CD4-positive, alpha-beta T cell (primary cell): ENCODE measurements at regions not wholly inside any gene's neighbourhood (a gene's known extent, or its start where the extent isn't known, plus 50 kb on each side); places are given as distances from the start of the nearest gene placed in this dataset.

Experiments
- ATAC-seq: fragments of 200-7000 bp; cut with Tn5 transposase; one replicate; pipeline ENCODE4 v1.10.0; 2022; ENCODE audit warnings: mild to moderate bottlenecking; ENCODE audit not compliant: poor library complexity
- CTCF ChIA-PET: fragments of 350-600 bp; sonication (Branson Sonifier 250); formaldehyde crosslinking; loops from one replicate; lab custom pipeline; 2021; ENCODE audit warnings: antibody characterized with exemption, inconsistent platforms; lab: Charles Lee
- POLR2A ChIA-PET: fragments of 350-600 bp; sonication (Branson Sonifier 250); formaldehyde crosslinking; loops from one replicate; lab custom pipeline; 2021; ENCODE audit warnings: antibody characterized with exemption, inconsistent platforms; lab: Charles Lee
- DNase-seq, 14 experiments: peaks; one replicate each; pipeline ENCODE4 v3.0.0-alpha.2; 2013 to 2020; ENCODE audit warnings: mixed read lengths in 2 of 14
- H3K27ac ChIP-seq, 2 donors: one replicate each; pipeline versions ENCODE4 v1.5.1 to v1.7.0; 2013; ENCODE audit warnings: low read length in 2 of 2, low read depth in 1 of 2, mild to moderate bottlenecking in 1 of 2
- H3K27me3 ChIP-seq, 2 experiments: 1 replicate in 1 of 2; 2 replicates in 1 of 2; pipeline versions ENCODE4 v1.6.1 to v1.7.0; 2013; ENCODE audit warnings: low read length in 2 of 2, control low read depth in 1 of 2, mild to moderate bottlenecking in 1 of 2, moderate library complexity in 1 of 2; ENCODE audit not compliant: insufficient read depth in 2 of 2, control insufficient read depth in 1 of 2
- H3K36me3 ChIP-seq: one replicate; pipeline ENCODE4 v1.6.1; 2013; ENCODE audit warnings: low read length, control low read depth; ENCODE audit not compliant: insufficient read depth
- H3K4me1 ChIP-seq: one replicate; pipeline ENCODE4 v1.6.1; 2013; ENCODE audit warnings: low read length, control low read depth; ENCODE audit not compliant: insufficient read depth
- H3K4me3 ChIP-seq: one replicate; pipeline ENCODE4 v1.5.1; 2013; ENCODE audit warnings: mild to moderate bottlenecking, low read length, moderate library complexity
- H3K9me3 ChIP-seq, 2 experiments: 1 replicate in 1 of 2; 2 replicates in 1 of 2; pipeline versions ENCODE4 v1.6.1 to v1.7.0; 2013; ENCODE audit warnings: low read length in 2 of 2, mild to moderate bottlenecking in 2 of 2, control low read depth in 1 of 2, moderate library complexity in 1 of 2; ENCODE audit not compliant: control insufficient read depth in 1 of 2, insufficient read depth in 1 of 2
- H3K27ac Mint-ChIP-seq: one replicate; pipeline ENCODE4 v1.8.0; 2020; ENCODE audit warnings: mixed read lengths
- H3K27me3 Mint-ChIP-seq: one replicate; pipeline ENCODE4 v1.8.0; 2021; ENCODE audit warnings: mixed read lengths
- H3K36me3 Mint-ChIP-seq: one replicate; pipeline ENCODE4 v1.8.0; 2021; ENCODE audit warnings: low read depth, mixed read lengths
- H3K4me1 Mint-ChIP-seq: one replicate; pipeline ENCODE4 v1.8.0; 2021; ENCODE audit warnings: low read depth, mixed read lengths
- H3K4me3 Mint-ChIP-seq: one replicate; pipeline ENCODE4 v1.8.0; 2020; ENCODE audit warnings: mild to moderate bottlenecking, mixed read lengths
- H3K9me3 Mint-ChIP-seq: one replicate; pipeline ENCODE4 v1.8.0; 2020; ENCODE audit warnings: mixed read lengths
- CTCF ChIP-seq: fragments of 200-600 bp; IDR thresholded peaks from one replicate; pipeline ENCODE4 v1.8.0; 2022; ENCODE audit warnings: antibody characterized with exemption, mild to moderate bottlenecking
- intact Hi-C, 2 experiments: fragments of 100-400 bp; cut with DNase I in 1 of 2; cut with micrococcal nuclease in 1 of 2; formaldehyde crosslinking; loops; one replicate each; pipeline versions ENCODE4 v1.15.1 to v1.9.0; 2023 to 2025; cut with DNase I, micrococcal nuclease

- Histone ChIP-seq H3K9me3 (peaks cover 0 to 28% of the 10 kb centered on the region in 2 experiments), H3K4me3 (no peak overlapping the region), H3K27me3 (no peaks in the 10 kb centered on the region), H3K27ac (no peak overlapping the region), H3K4me1 (no peaks in the 10 kb centered on the region), H3K36me3 (no peaks in the 10 kb centered on the region)
- Mint-ChIP-seq H3K36me3 (no peaks in the 10 kb centered on the region), H3K9me3 (no peaks in the 10 kb centered on the region), H3K4me1 (no peaks in the 10 kb centered on the region), H3K4me3 (no peak overlapping the region), H3K27me3 (peaks cover 6% of the 10 kb centered on the region), H3K27ac (no peak overlapping the region)
- intact Hi-C loops: no loop called here
- no peak for ATAC-seq
- TF ChIP-seq CTCF: no peak
- CTCF ChIA-PET: no interaction called here
- POLR2A ChIA-PET: no interaction called here
- DNase-seq: no peak
Measured at GRCh38 chr16:88321635-88322499, 60.9 kb upstream of the ZNF469 start.

- Mint-ChIP-seq H3K9me3 (no peaks in the 10 kb centered on the region), H3K36me3 (no peaks in the 10 kb centered on the region), H3K4me1 (no peaks in the 10 kb centered on the region), H3K4me3 (no peak overlapping the region), H3K27me3 (peaks cover 4% of the 10 kb centered on the region), H3K27ac (no peak overlapping the region)
- H3K4me1 ChIP-seq: no peaks in the 10 kb centered on the region
- H3K27me3 ChIP-seq: no peaks in the 10 kb centered on the region
- intact Hi-C loops: no loop called here
- TF ChIP-seq CTCF: no peak
- ATAC-seq (no peak), DNase-seq (no peak)
- H3K4me3 ChIP-seq: no peak overlapping the region
- ChIA-PET POLR2A (no interaction called here), CTCF (no interaction called here)
- no peak overlapping the region for H3K27ac ChIP-seq
- no peaks in the 10 kb centered on the region for H3K36me3 ChIP-seq
- H3K9me3 ChIP-seq: peaks cover 0 to 28% of the 10 kb centered on the region in 2 experiments
Measured at GRCh38 chr16:88322500-88322970, 60.2 kb upstream of the ZNF469 start.

GRCh38 chr16:88323041-88323440, 59.7 kb upstream of the ZNF469 start:
- no peaks in the 10 kb centered on the region for H3K36me3 ChIP-seq

More at GRCh38 chr16:88323041-88323440, 59.7 kb upstream of the ZNF469 start:
- H3K9me3 ChIP-seq: peaks cover 0 to 28% of the 10 kb centered on the region in 2 experiments
- H3K27me3 ChIP-seq: no peaks in the 10 kb centered on the region
- H3K36me3 Mint-ChIP-seq: no peaks in the 10 kb centered on the region
- no peaks in the 10 kb centered on the region for H3K9me3 Mint-ChIP-seq
- TF ChIP-seq CTCF: no peak
- ChIA-PET POLR2A (no interaction called here), CTCF (no interaction called here)
- no peaks in the 10 kb centered on the region for H3K4me1 Mint-ChIP-seq
- no peaks in the 10 kb centered on the region for H3K27me3 Mint-ChIP-seq
- H3K4me1 ChIP-seq: no peaks in the 10 kb centered on the region
- ATAC-seq (no peak), DNase-seq (no peak)
- H3K27ac ChIP-seq: no peak overlapping the region
- no peak overlapping the region for H3K27ac Mint-ChIP-seq
- no peak overlapping the region for H3K4me3 Mint-ChIP-seq
- intact Hi-C loops: no loop called here
- no peak overlapping the region for H3K4me3 ChIP-seq
